GM12878 (cell line): ENCODE measurements at regions not wholly inside any gene's neighbourhood (a gene's known extent, or its start where the extent isn't known, plus 50 kb on each side); places are given as distances from the start of the nearest gene placed in this dataset.

Source experiments
- ATAC-seq: fragments of 200-7000 bp; cut with Tn5 transposase; 3 replicates; pipeline ENCODE4 v1.9.1; 2020; ENCODE audit warnings: mild to moderate bottlenecking, moderate library complexity
- BruUV-seq: library from RNA; stranded (reverse); fragments of 400-500 nt; replicated peaks from 2 replicates; lab custom pipeline; 2021; lab: Mats Ljungman, UMichigan
- CTCF ChIA-PET: fragments of 300-600 bp; sonication (Branson Sonifier 250); formaldehyde crosslinking; extraction: SDS; loops from one replicate; lab custom pipeline; 2021; ENCODE audit warnings: inconsistent platforms; lab: Yijun Ruan, JAX
- POLR2A ChIA-PET: fragments of 350-600 bp; formaldehyde crosslinking; extraction: SDS; loops from one replicate; lab custom pipeline; 2021; ENCODE audit warnings: inconsistent platforms; lab: Charles Lee
- RAD21 ChIA-PET: fragments of 300-600 bp; sonication (Branson Sonifier 250); formaldehyde crosslinking; loops from one replicate; lab custom pipeline; 2023; ENCODE audit warnings: antibody characterized with exemption; ENCODE audit not compliant: unreplicated experiment; lab: Charles Lee
- SMC1A ChIA-PET: fragments of 300-600 bp; sonication (Branson Sonifier 250); formaldehyde crosslinking; loops from one replicate; lab custom pipeline; 2023; ENCODE audit not compliant: unreplicated experiment, uncharacterized antibody; lab: Charles Lee
- DNase-seq: peaks from one replicate; pipeline ENCODE4 v3.0.0-alpha.2; 2011; ENCODE audit warnings: low read depth, low spot score
- FAIRE-seq: peaks from 3 replicates; lab custom pipeline; 2011; peaks lifted over from hg19 to GRCh38; lab: Jason Lieb, UNC
- H2AFZ ChIP-seq: 2 replicates; pipeline ENCODE4 v1.6.0; 2011; ENCODE audit warnings: low read depth, low read length, control low read depth; ENCODE audit not compliant: control insufficient read depth
- H3K27ac ChIP-seq: 2 replicates; pipeline ENCODE4 v1.5.1; 2011; ENCODE audit warnings: control low read depth; ENCODE audit not compliant: control insufficient read depth, insufficient read depth
- H3K27me3 ChIP-seq, 2 experiments: replicated peaks in 1 of 2; 2 replicates each; pipeline versions ENCODE4 v1.6.0 to v1.6.1; 2011; ENCODE audit warnings: low read length in 1 of 2; ENCODE audit not compliant: control insufficient read depth in 2 of 2, insufficient read depth in 2 of 2
- H3K36me3 ChIP-seq, 2 experiments: 2 replicates each; pipeline ENCODE4 v1.5.1; 2011; ENCODE audit warnings: low read length in 1 of 2; ENCODE audit not compliant: control insufficient read depth in 2 of 2, insufficient read depth in 2 of 2
- H3K4me1 ChIP-seq: 2 replicates; pipeline ENCODE4 v1.6.1; 2011; ENCODE audit warnings: mild to moderate bottlenecking, low read length, moderate library complexity, mixed read lengths; ENCODE audit not compliant: control insufficient read depth, insufficient read depth
- H3K4me2 ChIP-seq: 2 replicates; pipeline ENCODE4 v1.6.0; 2011; ENCODE audit warnings: control low read depth; ENCODE audit not compliant: control insufficient read depth, insufficient read depth
- H3K4me3 ChIP-seq: fragments of 200-600 bp; sonication (generic); 2 replicates; pipeline ENCODE4 v1.5.1; 2016
- H3K79me2 ChIP-seq: 2 replicates; pipeline ENCODE4 v1.6.0; 2011; ENCODE audit warnings: low read length; ENCODE audit not compliant: control insufficient read depth, insufficient read depth
- H3K9ac ChIP-seq: 2 replicates; pipeline ENCODE4 v1.8.0; 2011; ENCODE audit warnings: low read length, control low read depth, mixed read lengths; ENCODE audit not compliant: control insufficient read depth, insufficient read depth
- H3K9me3 ChIP-seq: replicated peaks from 3 replicates; pipeline ENCODE4 v1.5.1; 2011; ENCODE audit warnings: mild to moderate bottlenecking, low read length; ENCODE audit not compliant: control insufficient read depth, insufficient read depth
- H4K20me1 ChIP-seq: 2 replicates; pipeline ENCODE4 v1.6.0; 2011; ENCODE audit not compliant: control insufficient read depth, insufficient read depth
- EED ChIP-seq: sonication (generic); IDR thresholded peaks from 2 replicates; pipeline ENCODE4 v1.6.1; 2016; ENCODE audit warnings: antibody characterized with exemption, low read depth
- GATAD2B ChIP-seq: fragments of 450-650 bp; conservative IDR thresholded peaks from 2 replicates; pipeline ENCODE4 v1.6.1; 2017; ENCODE audit warnings: low read depth, mild to moderate bottlenecking, moderate library complexity
- MLLT1 ChIP-seq: fragments of 450-650 bp; IDR thresholded peaks from 2 replicates; pipeline ENCODE4 v1.6.1; 2016; ENCODE audit warnings: mild to moderate bottlenecking
- NKRF ChIP-seq: fragments of 450-650 bp; conservative IDR thresholded peaks from 2 replicates; pipeline ENCODE4 v1.6.1; 2017; ENCODE audit warnings: mild to moderate bottlenecking, moderate library complexity
- NR2C1 ChIP-seq: fragments of 450-650 bp; IDR thresholded peaks from 2 replicates; pipeline ENCODE4 v1.6.1; 2017; ENCODE audit warnings: antibody characterized with exemption, mild to moderate bottlenecking, moderate library complexity
- NR2C2 ChIP-seq: IDR thresholded peaks from 2 replicates; pipeline ENCODE4 v1.6.1; 2011; ENCODE audit warnings: borderline replicate concordance, low read depth; ENCODE audit not compliant: control insufficient read depth, insufficient read length
- SKIL ChIP-seq: fragments of 450-650 bp; IDR thresholded peaks from 2 replicates; pipeline ENCODE4 v1.6.1; 2017; ENCODE audit warnings: mild to moderate bottlenecking, low read depth, inconsistent platforms; ENCODE audit not compliant: poor library complexity, severe bottlenecking
- SMAD5 ChIP-seq: IDR thresholded peaks from 2 replicates; pipeline ENCODE4 v1.6.1; 2016; ENCODE audit warnings: antibody characterized with exemption, low read depth
- SP1 ChIP-seq: IDR thresholded peaks from one replicate; pipeline ENCODE4 v1.6.1; 2011; ENCODE audit warnings: low read depth, low read length
- SRF ChIP-seq, 2 experiments: IDR thresholded peaks; 2 replicates each; pipeline ENCODE4 v1.6.1; 2011; ENCODE audit warnings: low read depth in 2 of 2, low read length in 2 of 2, mild to moderate bottlenecking in 1 of 2, moderate library complexity in 1 of 2
- STAT1 ChIP-seq: fragments of 450-650 bp; conservative IDR thresholded peaks from 2 replicates; pipeline ENCODE4 v1.6.1; 2014; ENCODE audit warnings: antibody characterized with exemption, mild to moderate bottlenecking
- TCF12 ChIP-seq: IDR thresholded peaks from 2 replicates; pipeline ENCODE4 v1.6.1; 2011; ENCODE audit warnings: low read depth, mild to moderate bottlenecking, low read length
- ZNF24 ChIP-seq: fragments of 450-650 bp; IDR thresholded peaks from 2 replicates; pipeline ENCODE4 v1.6.1; 2017; ENCODE audit warnings: antibody characterized with exemption, mild to moderate bottlenecking
- WGBS: methylation state at CpG from one replicate; pipeline ENCODE4 v1.1.6; 2016; ENCODE audit warnings: low lambda C conversion rate; ENCODE audit not compliant: insufficient replicate concordance, insufficient coverage; ENCODE audit errors: missing lambda C conversion rate; 5-methylcytosine and 5-hydroxymethylcytosine counted together
- in situ Hi-C: fragments of 300-500 bp; cut with MboI; formaldehyde crosslinking; loops from 9 replicates; pipeline ENCODE4 v1.14.3; 2018; ENCODE audit warnings: mixed read lengths
- intact Hi-C: fragments of 100-400 bp; cut with micrococcal nuclease; formaldehyde crosslinking; loops from one replicate; pipeline ENCODE4 v1.14.2; 2022; ENCODE audit not compliant: unreplicated experiment

GRCh38 chr4:3374011-3374645, 67.6 kb upstream of the HGFAC start:
- no peak for FAIRE-seq
- H2AFZ ChIP-seq: no peak overlapping the region

More at GRCh38 chr4:3374011-3374645, 67.6 kb upstream of the HGFAC start:
- Histone ChIP-seq H4K20me1 (no peaks in the 10 kb centered on the region), H3K4me2 (no peak overlapping the region), H3K27me3 (peaks cover 0 to 2% of the 10 kb centered on the region in 2 experiments; a peak in 1 of 4 replicates), H3K9ac (no peak overlapping the region), H3K36me3 (no peaks in the 10 kb centered on the region), H3K79me2 (no peaks in the 10 kb centered on the region), H3K27ac (no peak overlapping the region), H3K4me3 (no peak overlapping the region), H3K9me3 (peaks cover 4% of the 10 kb centered on the region), H3K4me1 (peaks cover 20% of the 10 kb centered on the region)
- RAD21 ChIA-PET: no interaction called here
- no peak for DNase-seq
- intact Hi-C loops (no loop called here), in situ Hi-C loops (no loop called here)
- BruUV-seq: no TSS peak
- WGBS: 87% methylated on average over 29 of the region's 29 CpGs
- no peak for TF ChIP-seq NR2C2
- TF ChIP-seq TCF12: no peak
- no peak for TF ChIP-seq GATAD2B
- no peak for TF ChIP-seq SKIL
- TF ChIP-seq SMAD5: no peak
- no peak for TF ChIP-seq NKRF
- TF ChIP-seq SP1: no peak
- TF ChIP-seq MLLT1: no peak
- TF ChIP-seq STAT1: no peak
- no peak for TF ChIP-seq NR2C1
- no peak for TF ChIP-seq ZNF24
- TF ChIP-seq EED: no peak
- TF ChIP-seq SRF (IDR thresholded peaks at IDR 0.05; ENCODE audit: low read depth in 2 of 2, low read length in 2 of 2): no peak
- CTCF ChIA-PET: interaction anchor here (2.5 kb wide), 1 partner anchor 28 kb away, joined by 7 read pairs; no protein-coding TSS in a partner anchor
- SMC1A ChIA-PET: no interaction called here
- ATAC-seq: no peak
- POLR2A ChIA-PET: no interaction called here
